Activated T-helper 2 cell treated with anti-CD3 and anti-CD28 coated beads, Interferon-gamma antibody, Interleukin-2, Interleukin-4, amounts not matched to agents 10 μg/mL and 5 μg/mL and 100 μg/mL, durations not matched to agents 14 hours and 24 hours and 36 hours (primary cell): ENCODE measurements at regions not wholly inside any gene's neighbourhood (a gene's known extent, or its start where the extent isn't known, plus 50 kb on each side); places are given as distances from the start of the nearest gene placed in this dataset.

ENCODE experiments used
- DNase-seq: peaks from one replicate; pipeline ENCODE4 v3.0.0; 2021; ENCODE audit warnings: low spot score
- H3K27ac Mint-ChIP-seq: one replicate; pipeline ENCODE4 v1.8.0; 2021; ENCODE audit warnings: mixed read lengths
- H3K27me3 Mint-ChIP-seq: one replicate; pipeline ENCODE4 v1.8.0; 2021; ENCODE audit warnings: low read depth, mixed read lengths
- H3K36me3 Mint-ChIP-seq: one replicate; pipeline ENCODE4 v1.8.0; 2021; ENCODE audit warnings: low read depth, mixed read lengths
- H3K4me1 Mint-ChIP-seq: one replicate; pipeline ENCODE4 v1.8.0; 2021; ENCODE audit warnings: low read depth, mixed read lengths
- H3K4me3 Mint-ChIP-seq: one replicate; pipeline ENCODE4 v1.8.0; 2021; ENCODE audit warnings: low read depth, mild to moderate bottlenecking, moderate library complexity, mixed read lengths
- H3K9me3 Mint-ChIP-seq: one replicate; pipeline ENCODE4 v1.8.0; 2021; ENCODE audit warnings: mixed read lengths
- intact Hi-C: fragments of 100-400 bp; cut with micrococcal nuclease; formaldehyde crosslinking; loops from one replicate; pipeline ENCODE4 v1.15.1; 2023

- intact Hi-C loops, result no loop called here
- peaks cover 6% of the 10 kb centered on the region for H3K4me1 Mint-ChIP-seq
- H3K36me3 Mint-ChIP-seq, result no peaks in the 10 kb centered on the region
- H3K27me3 Mint-ChIP-seq, result no peaks in the 10 kb centered on the region
- peaks cover 29% of the 10 kb centered on the region for H3K9me3 Mint-ChIP-seq
- H3K27ac Mint-ChIP-seq, result no peak overlapping the region
- no peak for DNase-seq
- no peak overlapping the region for H3K4me3 Mint-ChIP-seq
Observed at GRCh38 chr14:84036840-84037239, 1493.1 kb upstream of the FLRT2 start.

GRCh38 chr14:84037593-84037992, 1492.4 kb upstream of the FLRT2 start:
- Mint-ChIP-seq H3K27ac (no peak overlapping the region), H3K27me3 (no peaks in the 10 kb centered on the region), H3K9me3 (peaks cover 29% of the 10 kb centered on the region), H3K4me3 (no peak overlapping the region), H3K36me3 (no peaks in the 10 kb centered on the region), H3K4me1 (peaks cover 6% of the 10 kb centered on the region)
- DNase-seq, result no peak
- intact Hi-C loops, result no loop called here

GRCh38 chr14:84040101-84040500, 1489.8 kb upstream of the FLRT2 start:
- DNase-seq, result no peak
- intact Hi-C loops, result no loop called here
- Mint-ChIP-seq H3K9me3 (peaks cover 40% of the 10 kb centered on the region), H3K27ac (no peak overlapping the region), H3K27me3 (no peaks in the 10 kb centered on the region), H3K4me1 (peaks cover 6% of the 10 kb centered on the region), H3K36me3 (no peaks in the 10 kb centered on the region), H3K4me3 (no peak overlapping the region)

DNA sequence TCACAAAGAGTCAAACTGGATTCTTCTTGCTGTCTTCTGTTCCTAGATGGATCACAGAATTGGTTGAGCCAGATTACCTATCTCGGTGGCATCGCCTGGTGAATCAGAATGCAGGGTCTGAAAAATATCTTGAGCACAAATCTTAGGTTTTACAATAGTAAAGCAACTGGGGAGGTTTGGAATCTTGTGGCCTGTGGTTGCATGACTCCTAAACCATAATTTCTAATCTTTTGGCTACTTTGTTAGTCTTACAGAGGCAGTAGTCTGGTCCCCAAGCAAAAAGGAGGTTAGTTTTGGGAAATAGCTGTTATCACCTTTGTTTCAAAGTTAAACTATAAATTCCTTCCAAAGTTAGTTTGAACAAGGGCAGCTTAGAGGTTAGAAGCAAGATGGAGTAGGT, 1488.5 kb upstream of the FLRT2 start:
- no peaks in the 10 kb centered on the region for H3K36me3 Mint-ChIP-seq
- DNase-seq, result no peak
- H3K4me1 Mint-ChIP-seq, result peaks cover 6% of the 10 kb centered on the region
- H3K4me3 Mint-ChIP-seq, result no peak overlapping the region
- intact Hi-C loops, result no loop called here
- no peak overlapping the region for H3K27ac Mint-ChIP-seq
- H3K9me3 Mint-ChIP-seq, result peaks cover 44% of the 10 kb centered on the region
- H3K27me3 Mint-ChIP-seq, result no peaks in the 10 kb centered on the region

- Mint-ChIP-seq H3K9me3 (peaks cover 38% of the 10 kb centered on the region), H3K4me3 (no peak overlapping the region), H3K4me1 (no peaks in the 10 kb centered on the region), H3K27ac (no peak overlapping the region), H3K36me3 (no peaks in the 10 kb centered on the region), H3K27me3 (no peaks in the 10 kb centered on the region)
- no peak for DNase-seq
- intact Hi-C loops, result no loop called here
Observed at GRCh38 chr14:84042992-84043391, 1487.0 kb upstream of the FLRT2 start.

- Mint-ChIP-seq H3K4me1 (no peaks in the 10 kb centered on the region), H3K9me3 (peaks cover 13% of the 10 kb centered on the region), H3K27me3 (no peaks in the 10 kb centered on the region), H3K36me3 (no peaks in the 10 kb centered on the region), H3K27ac (no peak overlapping the region), H3K4me3 (no peak overlapping the region)
- no peak for DNase-seq
- intact Hi-C loops, result no loop called here
Observed at GRCh38 chr14:84064316-84065125, 1465.4 kb upstream of the FLRT2 start.

GRCh38 chr14:84065811-84066210, 1464.1 kb upstream of the FLRT2 start:
- no peaks in the 10 kb centered on the region for H3K36me3 Mint-ChIP-seq

DNA sequence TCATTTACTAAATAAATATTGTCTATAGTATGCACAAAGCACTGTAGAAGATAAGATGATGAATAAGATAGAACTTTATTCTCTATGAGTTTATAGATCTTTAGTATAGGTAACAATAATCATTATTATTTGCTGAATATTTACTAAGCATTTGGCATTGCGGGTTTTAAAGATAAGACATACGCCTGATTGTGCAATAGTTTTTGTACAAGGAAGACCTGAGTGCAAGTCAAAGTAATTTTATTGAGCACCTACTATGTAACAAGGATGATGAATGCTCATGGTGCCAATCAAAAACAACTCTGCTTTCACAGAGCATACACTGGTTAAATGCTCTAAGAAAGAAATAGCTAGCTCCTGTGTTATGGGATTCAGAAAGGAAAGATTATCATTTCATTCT, 1461.7 kb upstream of the FLRT2 start:
- intact Hi-C loops, result no loop called here
- H3K27me3 Mint-ChIP-seq, result no peaks in the 10 kb centered on the region
- no peak overlapping the region for H3K4me3 Mint-ChIP-seq
- no peak for DNase-seq
- H3K27ac Mint-ChIP-seq, result no peak overlapping the region
- H3K36me3 Mint-ChIP-seq, result no peaks in the 10 kb centered on the region
- peaks cover 24% of the 10 kb centered on the region for H3K9me3 Mint-ChIP-seq
- H3K4me1 Mint-ChIP-seq, result no peaks in the 10 kb centered on the region

More at GRCh38 chr14:84065811-84066210, 1464.1 kb upstream of the FLRT2 start:
- intact Hi-C loops, result no loop called here
- no peak overlapping the region for H3K27ac Mint-ChIP-seq
- H3K4me1 Mint-ChIP-seq, result no peaks in the 10 kb centered on the region
- no peaks in the 10 kb centered on the region for H3K27me3 Mint-ChIP-seq
- no peak for DNase-seq
- no peak overlapping the region for H3K4me3 Mint-ChIP-seq
- peaks cover 13% of the 10 kb centered on the region for H3K9me3 Mint-ChIP-seq

GRCh38 chr14:84071061-84071460, 1458.9 kb upstream of the FLRT2 start:
- Mint-ChIP-seq H3K27ac (no peak overlapping the region), H3K4me1 (no peaks in the 10 kb centered on the region), H3K9me3 (peaks cover 31% of the 10 kb centered on the region), H3K4me3 (no peak overlapping the region), H3K36me3 (no peaks in the 10 kb centered on the region), H3K27me3 (no peaks in the 10 kb centered on the region)
- intact Hi-C loops, result no loop called here
- DNase-seq, result no peak

DNA sequence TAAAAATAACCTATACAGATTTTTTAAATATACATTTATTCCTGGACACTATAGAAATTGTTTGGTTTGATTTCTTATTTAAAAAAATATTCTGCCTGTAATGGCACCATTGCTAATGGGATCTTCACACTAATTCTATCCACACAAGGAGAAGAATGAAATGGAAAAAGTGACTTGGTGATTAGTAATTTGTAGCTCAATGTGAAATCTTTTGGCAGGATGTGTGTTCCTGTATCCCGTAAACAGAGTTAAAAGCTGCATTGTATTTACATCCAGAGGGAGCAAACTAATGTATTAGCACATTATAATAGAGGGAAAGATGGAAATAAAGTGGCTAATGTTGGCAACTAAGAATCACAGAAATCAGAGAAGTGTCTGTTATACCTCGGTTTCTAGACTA, 1455.3 kb upstream of the FLRT2 start:
- Mint-ChIP-seq H3K4me3 (no peak overlapping the region), H3K9me3 (peaks cover 39% of the 10 kb centered on the region), H3K27me3 (no peaks in the 10 kb centered on the region), H3K27ac (no peak overlapping the region), H3K36me3 (no peaks in the 10 kb centered on the region), H3K4me1 (no peaks in the 10 kb centered on the region)
- intact Hi-C loops, result no loop called here
- no peak for DNase-seq

DNA sequence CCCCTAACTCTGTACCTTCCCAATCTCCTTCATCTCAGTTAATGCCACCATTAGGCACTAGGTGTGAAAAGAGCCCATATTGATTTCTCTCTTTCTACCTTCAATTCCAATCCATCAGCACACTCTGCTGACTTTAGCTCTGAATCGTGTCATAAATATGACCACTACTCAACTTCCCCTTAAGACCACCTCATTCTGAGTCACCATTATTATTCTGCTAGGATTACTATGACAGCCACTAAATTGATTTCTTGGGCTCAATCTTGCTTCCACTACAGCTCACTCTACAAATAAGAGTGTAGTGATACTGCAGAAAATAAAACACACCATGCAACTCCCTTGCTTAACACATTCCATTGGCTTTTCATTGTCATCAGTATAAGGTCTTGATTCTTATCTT, 1449.0 kb upstream of the FLRT2 start:
- intact Hi-C loops, result no loop called here
- Mint-ChIP-seq H3K4me1 (no peaks in the 10 kb centered on the region), H3K27ac (no peak overlapping the region), H3K9me3 (peaks cover 49% of the 10 kb centered on the region), H3K4me3 (no peak overlapping the region), H3K36me3 (no peaks in the 10 kb centered on the region), H3K27me3 (no peaks in the 10 kb centered on the region)
- DNase-seq, result no peak

GRCh38 chr14:84084056-84084630, 1445.8 kb upstream of the FLRT2 start:
- peaks cover 52% of the 10 kb centered on the region for H3K9me3 Mint-ChIP-seq
- H3K27me3 Mint-ChIP-seq, result no peaks in the 10 kb centered on the region
- intact Hi-C loops, result no loop called here
- H3K4me3 Mint-ChIP-seq, result no peak overlapping the region
- no peaks in the 10 kb centered on the region for H3K4me1 Mint-ChIP-seq
- H3K36me3 Mint-ChIP-seq, result no peaks in the 10 kb centered on the region
- DNase-seq, result no peak
- no peak overlapping the region for H3K27ac Mint-ChIP-seq

- Mint-ChIP-seq H3K36me3 (no peaks in the 10 kb centered on the region), H3K9me3 (peaks cover 46% of the 10 kb centered on the region), H3K27ac (no peak overlapping the region), H3K4me3 (no peak overlapping the region), H3K27me3 (no peaks in the 10 kb centered on the region), H3K4me1 (no peaks in the 10 kb centered on the region)
- intact Hi-C loops, result no loop called here
- no peak for DNase-seq
Observed at GRCh38 chr14:84085493-84085892, 1444.5 kb upstream of the FLRT2 start.
